ENCODE measurements at regions not wholly inside any gene's neighbourhood (a gene's known extent, or its start where the extent isn't known, plus 50 kb on each side); places are given as distances from the start of the nearest gene placed in this dataset.

DNA sequence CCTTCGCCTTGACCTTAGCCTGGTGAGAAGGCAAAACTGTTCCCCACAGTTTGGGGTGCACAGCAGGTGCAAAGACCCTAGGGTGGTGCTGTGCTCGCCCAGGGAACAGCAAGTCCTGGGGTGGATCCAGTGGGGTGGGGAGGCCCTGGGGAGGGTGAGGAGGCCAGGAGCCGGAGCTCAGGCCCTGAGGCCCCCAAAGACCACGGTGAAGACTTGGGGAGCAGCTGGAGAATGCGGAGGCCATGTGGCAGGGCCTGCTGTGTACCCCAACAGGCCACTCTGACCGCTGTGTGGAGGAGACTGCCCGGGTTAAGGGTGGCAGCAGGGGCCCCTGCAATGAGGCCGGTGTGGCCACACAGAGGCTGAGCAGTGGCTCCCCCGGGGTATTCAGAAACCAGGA lies 101.1 kb upstream of the RTL6 start:
- TF ChIP-seq, protein P1, sequence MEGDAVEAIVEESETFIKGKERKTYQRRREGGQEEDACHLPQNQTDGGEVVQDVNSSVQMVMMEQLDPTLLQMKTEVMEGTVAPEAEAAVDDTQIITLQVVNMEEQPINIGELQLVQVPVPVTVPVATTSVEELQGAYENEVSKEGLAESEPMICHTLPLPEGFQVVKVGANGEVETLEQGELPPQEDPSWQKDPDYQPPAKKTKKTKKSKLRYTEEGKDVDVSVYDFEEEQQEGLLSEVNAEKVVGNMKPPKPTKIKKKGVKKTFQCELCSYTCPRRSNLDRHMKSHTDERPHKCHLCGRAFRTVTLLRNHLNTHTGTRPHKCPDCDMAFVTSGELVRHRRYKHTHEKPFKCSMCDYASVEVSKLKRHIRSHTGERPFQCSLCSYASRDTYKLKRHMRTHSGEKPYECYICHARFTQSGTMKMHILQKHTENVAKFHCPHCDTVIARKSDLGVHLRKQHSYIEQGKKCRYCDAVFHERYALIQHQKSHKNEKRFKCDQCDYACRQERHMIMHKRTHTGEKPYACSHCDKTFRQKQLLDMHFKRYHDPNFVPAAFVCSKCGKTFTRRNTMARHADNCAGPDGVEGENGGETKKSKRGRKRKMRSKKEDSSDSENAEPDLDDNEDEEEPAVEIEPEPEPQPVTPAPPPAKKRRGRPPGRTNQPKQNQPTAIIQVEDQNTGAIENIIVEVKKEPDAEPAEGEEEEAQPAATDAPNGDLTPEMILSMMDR (IDR thresholded peaks at IDR 0.05; ENCODE audit: control extremely low read depth, extremely low read depth), result no peak
- no peak overlapping the region for H3K27ac ChIP-seq (ENCODE audit: low read depth in 1 of 2, low read length in 1 of 2)
- H3K9me3 ChIP-seq (ENCODE audit: control insufficient read depth in 4 of 4, insufficient read depth in 3 of 4, low read length in 3 of 4), result no peaks in the 10 kb centered on the region
- H3K4me3 ChIP-seq, result no peak overlapping the region
- no peak overlapping the region for H3K9ac ChIP-seq (ENCODE audit: insufficient read depth in 1 of 2, low read length in 2 of 2)
- peaks cover 0 to 8% (median 0%) of the 10 kb centered on the region in 3 donors for H3K27me3 ChIP-seq (ENCODE audit: control insufficient read depth in 3 of 3, insufficient read depth in 3 of 3, low read length in 2 of 3)
- H3K4me1 ChIP-seq (ENCODE audit: control insufficient read depth in 5 of 5, insufficient read depth in 5 of 5, low read length in 5 of 5), result peaks cover 0 to 30% (median 0%) of the 10 kb centered on the region in 5 donors
- H3K36me3 ChIP-seq (ENCODE audit: control insufficient read depth in 4 of 4, insufficient read depth in 4 of 4, low read length in 4 of 4), result no peaks in the 10 kb centered on the region
- WGBS, 2 donors, result 83 to 96% methylated on average over 9 of the region's 9 CpGs
- DNase-seq (no peak), ATAC-seq (ENCODE audit: insufficient read depth, low FRiP score) (no peak)

DNA sequence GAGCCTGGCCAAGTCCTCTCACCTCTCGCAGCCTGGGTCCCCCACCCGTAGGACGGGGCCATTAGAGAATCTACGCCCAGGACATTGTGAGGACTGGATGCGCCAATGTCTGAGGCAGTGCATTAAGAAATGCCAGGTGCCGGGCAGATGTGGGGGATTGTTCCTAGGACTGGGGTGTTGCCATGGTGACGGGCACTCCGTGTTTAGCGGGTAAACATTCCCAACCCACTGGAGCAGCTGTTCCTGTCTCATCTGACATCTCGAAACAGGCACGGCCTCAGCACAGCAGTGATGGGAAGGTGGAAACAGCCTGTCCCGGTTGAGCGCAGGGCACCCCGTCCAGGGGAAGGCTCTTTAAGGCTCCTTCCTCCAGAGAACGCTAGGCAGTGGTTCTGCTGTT lies 99.6 kb upstream of the RTL6 start:
- H3K27ac ChIP-seq (ENCODE audit: low read depth in 1 of 2, low read length in 1 of 2), result no peak overlapping the region
- ATAC-seq (ENCODE audit: insufficient read depth, low FRiP score), result no peak
- TF ChIP-seq, protein P1 (IDR thresholded peaks at IDR 0.05; ENCODE audit: control extremely low read depth, extremely low read depth), result no peak
- peaks cover 0 to 38% (median 4%) of the 10 kb centered on the region in 5 donors for H3K4me1 ChIP-seq (ENCODE audit: control insufficient read depth in 5 of 5, insufficient read depth in 5 of 5, low read length in 5 of 5)
- DNase-seq, result peak in 2 of 3 donors; percentile 60 to 66
- H3K9me3 ChIP-seq (ENCODE audit: control insufficient read depth in 4 of 4, insufficient read depth in 3 of 4, low read length in 3 of 4), result no peaks in the 10 kb centered on the region
- H3K9ac ChIP-seq (ENCODE audit: insufficient read depth in 1 of 2, low read length in 2 of 2), result no peak overlapping the region
- WGBS, 2 donors, result 74 to 86% methylated on average over 15 of the region's 15 CpGs
- peaks cover 0 to 8% (median 0%) of the 10 kb centered on the region in 3 donors for H3K27me3 ChIP-seq (ENCODE audit: control insufficient read depth in 3 of 3, insufficient read depth in 3 of 3, low read length in 2 of 3)
- H3K36me3 ChIP-seq (ENCODE audit: control insufficient read depth in 4 of 4, insufficient read depth in 4 of 4, low read length in 4 of 4), result no peaks in the 10 kb centered on the region
- H3K4me3 ChIP-seq, result no peak overlapping the region

DNA sequence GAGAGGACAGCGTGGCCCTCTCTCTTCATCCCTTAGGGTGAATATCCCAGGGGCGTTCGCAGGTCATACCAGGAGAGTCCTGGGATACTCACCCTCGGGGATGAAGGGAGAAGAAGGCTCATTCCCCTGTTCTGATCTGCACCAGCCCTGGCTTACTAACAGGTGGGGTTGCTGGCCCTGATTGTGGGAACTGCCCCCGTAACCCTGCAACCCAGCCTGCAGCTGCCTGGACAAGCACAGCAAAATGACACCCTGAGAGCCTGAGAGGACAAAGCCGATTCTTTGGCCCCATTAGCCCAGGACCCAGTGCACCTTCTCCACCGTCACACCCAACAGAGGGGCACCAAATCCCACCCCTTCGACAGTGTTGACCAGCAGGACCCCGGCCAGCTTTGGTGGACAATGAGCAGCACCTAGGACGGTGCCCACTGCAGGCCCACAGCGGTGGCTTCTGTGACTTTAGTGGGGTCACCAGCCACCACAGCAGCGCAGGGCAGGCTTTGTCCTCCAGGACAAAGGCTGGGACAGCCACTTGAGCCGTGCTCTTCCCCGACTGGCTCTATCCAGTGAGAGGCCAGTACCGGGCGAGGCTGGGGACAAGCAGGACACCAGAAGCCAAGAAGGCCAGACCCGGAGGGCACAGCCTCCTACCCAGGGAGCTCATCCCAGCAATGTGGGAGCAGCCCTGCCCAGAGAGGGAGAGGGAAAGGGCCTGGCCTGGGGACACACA lies 98.5 kb upstream of the RTL6 start:
- H3K27me3 ChIP-seq (ENCODE audit: control insufficient read depth in 3 of 3, insufficient read depth in 3 of 3, low read length in 2 of 3), result peaks cover 0 to 8% (median 0%) of the 10 kb centered on the region in 3 donors
- H3K9me3 ChIP-seq (ENCODE audit: control insufficient read depth in 4 of 4, insufficient read depth in 3 of 4, low read length in 3 of 4), result no peaks in the 10 kb centered on the region
- WGBS, 2 donors, result 79 to 85% methylated on average over 17 of the region's 17 CpGs
- peaks cover 0 to 49% (median 8%) of the 10 kb centered on the region in 5 donors for H3K4me1 ChIP-seq (ENCODE audit: control insufficient read depth in 5 of 5, insufficient read depth in 5 of 5, low read length in 5 of 5)
- DNase-seq, result no peak
- no peaks in the 10 kb centered on the region for H3K36me3 ChIP-seq (ENCODE audit: control insufficient read depth in 4 of 4, insufficient read depth in 4 of 4, low read length in 4 of 4)
- TF ChIP-seq, protein P1 (IDR thresholded peaks at IDR 0.05; ENCODE audit: control extremely low read depth, extremely low read depth), result no peak
- no peak overlapping the region for H3K9ac ChIP-seq (ENCODE audit: insufficient read depth in 1 of 2, low read length in 2 of 2)
- no peak overlapping the region for H3K4me3 ChIP-seq
- no peak overlapping the region for H3K27ac ChIP-seq (ENCODE audit: low read depth in 1 of 2, low read length in 1 of 2)
- ATAC-seq (ENCODE audit: insufficient read depth, low FRiP score), result no peak

Data from lung (tissue), 11 donors.